WTC11 (cell line): ENCODE measurements at regions not wholly inside any gene's neighbourhood (a gene's known extent, or its start where the extent isn't known, plus 50 kb on each side); places are given as distances from the start of the nearest gene placed in this dataset.

Source experiments
- ATAC-seq: fragments of 200-7000 bp; cut with Tn5 transposase; 2 replicates; pipeline ENCODE4 v1.10.0; 2021; ENCODE audit warnings: mild to moderate bottlenecking, moderate library complexity
- CTCF ChIA-PET: fragments of 300-600 bp; sonication (Branson Sonifier 250); formaldehyde crosslinking; loops from one replicate; lab custom pipeline; 2021; ENCODE audit warnings: antibody characterized with exemption; lab: Charles Lee
- POLR2A ChIA-PET: fragments of 350-600 bp; sonication (Branson Sonifier 250); formaldehyde crosslinking; loops from one replicate; lab custom pipeline; 2021; ENCODE audit warnings: antibody characterized with exemption; lab: Charles Lee
- DNase-seq: peaks from one replicate; pipeline ENCODE4 v3.0.0; 2021; ENCODE audit warnings: low spot score
- H3K27ac Mint-ChIP-seq: 2 replicates; pipeline ENCODE4 v1.8.0; 2021; ENCODE audit warnings: mixed read lengths
- H3K27me3 Mint-ChIP-seq: 2 replicates; pipeline ENCODE4 v1.8.0; 2021; ENCODE audit warnings: low read depth, mild to moderate bottlenecking, moderate library complexity, mixed read lengths
- H3K36me3 Mint-ChIP-seq: 2 replicates; pipeline ENCODE4 v1.8.0; 2021; ENCODE audit warnings: mixed read lengths
- H3K4me1 Mint-ChIP-seq: 2 replicates; pipeline ENCODE4 v1.8.0; 2022; ENCODE audit warnings: mixed read lengths
- H3K4me3 Mint-ChIP-seq: 2 replicates; pipeline ENCODE4 v1.8.0; 2021; ENCODE audit warnings: mild to moderate bottlenecking, moderate library complexity, mixed read lengths
- H3K9me3 Mint-ChIP-seq: 2 replicates; pipeline ENCODE4 v1.8.0; 2021; ENCODE audit warnings: mixed read lengths
- ERG ChIP-seq: fragments of 250-450 bp; sonication (Bioruptor Pico); IDR thresholded peaks from 2 replicates; pipeline ENCODE4 v1.8.0; 2021; ENCODE audit warnings: mild to moderate bottlenecking
- ETV6 ChIP-seq: sonication (generic); formaldehyde crosslinking; IDR thresholded peaks from 2 replicates; pipeline ENCODE4 v1.8.1; 2022; ENCODE audit warnings: mild to moderate bottlenecking, missing genetic modification reagents
- FOXP1 ChIP-seq: sonication (generic); formaldehyde crosslinking; IDR thresholded peaks from 2 replicates; pipeline ENCODE4 v1.8.0; 2022; ENCODE audit warnings: missing genetic modification reagents, mild to moderate bottlenecking, moderate library complexity, borderline replicate concordance
- GRHL2 ChIP-seq: fragments of 250-450 bp; sonication (Bioruptor Pico); IDR thresholded peaks from 2 replicates; pipeline ENCODE4 v1.8.0; 2022; ENCODE audit warnings: mild to moderate bottlenecking, moderate library complexity; ENCODE audit not compliant: insufficient replicate concordance, severe bottlenecking
- NFATC4 ChIP-seq: fragments of 250-450 bp; sonication (Bioruptor Pico); IDR thresholded peaks from 2 replicates; pipeline ENCODE4 v1.9.0; 2021; ENCODE audit warnings: mild to moderate bottlenecking
- NFYB ChIP-seq: sonication (generic); formaldehyde crosslinking; conservative IDR thresholded peaks from 2 replicates; pipeline ENCODE4 v1.8.0; 2022; ENCODE audit warnings: low read depth, missing genetic modification reagents
- NR3C1 ChIP-seq: sonication (generic); formaldehyde crosslinking; conservative IDR thresholded peaks from 2 replicates; pipeline ENCODE4 v1.8.1; 2023; ENCODE audit warnings: low read depth, mild to moderate bottlenecking, missing genetic modification reagents
- ZNF121 ChIP-seq: sonication (generic); formaldehyde crosslinking; IDR thresholded peaks from 2 replicates; pipeline ENCODE4 v1.8.0; 2023; ENCODE audit warnings: missing genetic modification reagents
- ZNF138 ChIP-seq: sonication (generic); formaldehyde crosslinking; conservative IDR thresholded peaks from 2 replicates; pipeline ENCODE4 v1.8.1; 2022; ENCODE audit warnings: mild to moderate bottlenecking, moderate library complexity, missing genetic modification reagents
- ZNF219 ChIP-seq: sonication (generic); formaldehyde crosslinking; IDR thresholded peaks from 2 replicates; pipeline ENCODE4 v1.8.0; 2023; ENCODE audit warnings: missing genetic modification reagents, mild to moderate bottlenecking, borderline replicate concordance
- ZNF416 ChIP-seq: fragments of 250-450 bp; sonication (Bioruptor Pico); IDR thresholded peaks from 2 replicates; pipeline ENCODE4 v1.9.0; 2021; ENCODE audit warnings: mild to moderate bottlenecking, inconsistent platforms
- ZNF532 ChIP-seq: fragments of 250-450 bp; sonication (Bioruptor Pico); IDR thresholded peaks from 2 replicates; pipeline ENCODE4 v1.9.0; 2021; ENCODE audit warnings: mild to moderate bottlenecking, borderline replicate concordance
- TF ChIP-seq, protein P1 (sequence below): fragments of 250-450 bp; sonication (Bioruptor Pico); IDR thresholded peaks from 2 replicates; pipeline ENCODE4 v1.9.0; 2021; ENCODE audit warnings: moderate library complexity, mild to moderate bottlenecking, inconsistent platforms, borderline replicate concordance
- TF ChIP-seq, protein P2 (sequence below): sonication (generic); formaldehyde crosslinking; IDR thresholded peaks from 2 replicates; pipeline ENCODE4 v1.8.1; 2023; ENCODE audit warnings: mild to moderate bottlenecking, missing genetic modification reagents
- TF ChIP-seq, protein P3 (sequence below): sonication (generic); formaldehyde crosslinking; IDR thresholded peaks from 2 replicates; pipeline ENCODE4 v1.8.0; 2022; ENCODE audit warnings: mild to moderate bottlenecking, missing genetic modification reagents
- TF ChIP-seq, protein P4 (sequence below): fragments of 250-450 bp; sonication (Bioruptor Pico); IDR thresholded peaks from 2 replicates; pipeline ENCODE4 v1.9.0; 2021; ENCODE audit warnings: mild to moderate bottlenecking
- TF ChIP-seq, protein P5 (sequence below): sonication (generic); formaldehyde crosslinking; IDR thresholded peaks from 2 replicates; pipeline ENCODE4 v1.8.0; 2023; ENCODE audit warnings: mild to moderate bottlenecking, missing genetic modification reagents

DNA sequence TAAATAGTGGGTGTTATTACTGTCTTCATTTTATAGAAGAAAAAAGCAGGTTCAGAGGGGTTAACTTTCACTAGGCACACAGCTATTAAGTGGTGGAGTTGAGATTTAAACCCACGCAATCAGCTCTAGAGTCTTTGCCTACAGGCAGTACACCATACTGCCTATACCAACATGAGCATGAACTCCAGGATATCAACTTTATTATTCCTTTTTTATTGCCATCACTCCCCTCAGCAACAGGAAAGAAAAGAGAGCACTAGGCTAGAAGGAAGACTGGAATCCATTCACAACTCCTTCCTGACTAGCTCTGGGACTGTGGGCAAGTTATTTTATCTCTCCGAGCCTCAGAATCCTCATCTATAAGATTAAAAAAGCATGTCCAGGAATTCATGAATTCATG, 58.7 kb upstream of the FSHB start:
- peaks cover 19% of the 10 kb centered on the region for H3K9me3 Mint-ChIP-seq
- ChIA-PET CTCF (interaction anchor here (1.0 to 1.4 kb wide), 2 partner anchors 25 to 44 kb away, joined by 3 read pairs; no protein-coding TSS in a partner anchor), POLR2A (no interaction called here)
- no peak for ATAC-seq
- peaks cover 16% of the 10 kb centered on the region for H3K27me3 Mint-ChIP-seq
- H3K4me3 Mint-ChIP-seq, result no peak overlapping the region
- H3K36me3 Mint-ChIP-seq, result peaks cover 5% of the 10 kb centered on the region
- no peak for DNase-seq
- TF ChIP-seq, protein P1, sequence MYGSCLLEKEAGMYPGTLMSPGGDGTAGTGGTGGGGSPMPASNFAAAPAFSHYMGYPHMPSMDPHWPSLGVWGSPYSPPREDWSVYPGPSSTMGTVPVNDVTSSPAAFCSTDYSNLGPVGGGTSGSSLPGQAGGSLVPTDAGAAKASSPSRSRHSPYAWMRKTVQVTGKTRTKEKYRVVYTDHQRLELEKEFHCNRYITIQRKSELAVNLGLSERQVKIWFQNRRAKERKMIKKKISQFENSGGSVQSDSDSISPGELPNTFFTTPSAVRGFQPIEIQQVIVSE (CRISPR knock-in tag), result no peak
- TF ChIP-seq NFYB (CRISPR knock-in tag) (no peak), NR3C1 (CRISPR knock-in tag) (no peak), ZNF532 (no peak), ZNF416 (CRISPR knock-in tag) (no peak)
- TF ChIP-seq, protein P2, sequence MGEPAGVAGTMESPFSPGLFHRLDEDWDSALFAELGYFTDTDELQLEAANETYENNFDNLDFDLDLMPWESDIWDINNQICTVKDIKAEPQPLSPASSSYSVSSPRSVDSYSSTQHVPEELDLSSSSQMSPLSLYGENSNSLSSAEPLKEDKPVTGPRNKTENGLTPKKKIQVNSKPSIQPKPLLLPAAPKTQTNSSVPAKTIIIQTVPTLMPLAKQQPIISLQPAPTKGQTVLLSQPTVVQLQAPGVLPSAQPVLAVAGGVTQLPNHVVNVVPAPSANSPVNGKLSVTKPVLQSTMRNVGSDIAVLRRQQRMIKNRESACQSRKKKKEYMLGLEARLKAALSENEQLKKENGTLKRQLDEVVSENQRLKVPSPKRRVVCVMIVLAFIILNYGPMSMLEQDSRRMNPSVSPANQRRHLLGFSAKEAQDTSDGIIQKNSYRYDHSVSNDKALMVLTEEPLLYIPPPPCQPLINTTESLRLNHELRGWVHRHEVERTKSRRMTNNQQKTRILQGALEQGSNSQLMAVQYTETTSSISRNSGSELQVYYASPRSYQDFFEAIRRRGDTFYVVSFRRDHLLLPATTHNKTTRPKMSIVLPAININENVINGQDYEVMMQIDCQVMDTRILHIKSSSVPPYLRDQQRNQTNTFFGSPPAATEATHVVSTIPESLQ, result no peak
- TF ChIP-seq, all 79 proteins: peak for 0
- Mint-ChIP-seq H3K27ac (no peak overlapping the region), H3K4me1 (no peaks in the 10 kb centered on the region)

GRCh38 chr11:30172883-30173311, 57.9 kb upstream of the FSHB start:
- CTCF ChIA-PET, result interaction anchor here (1.0 to 1.4 kb wide), 3 partner anchors 24 to 45 kb away, joined by 3 read pairs; no protein-coding TSS in a partner anchor
- H3K27me3 Mint-ChIP-seq, result peaks cover 16% of the 10 kb centered on the region
- peaks cover 13% of the 10 kb centered on the region for H3K36me3 Mint-ChIP-seq
- no peak overlapping the region for H3K27ac Mint-ChIP-seq
- H3K9me3 Mint-ChIP-seq, result peaks cover 26% of the 10 kb centered on the region
- H3K4me1 Mint-ChIP-seq, result no peaks in the 10 kb centered on the region
- POLR2A ChIA-PET, result no interaction called here
- H3K4me3 Mint-ChIP-seq, result no peak overlapping the region
- no peak for DNase-seq
- TF ChIP-seq ZNF219 (CRISPR knock-in tag), result no peak
- no peak for TF ChIP-seq ETV6 (CRISPR knock-in tag)
- TF ChIP-seq GRHL2 (CRISPR knock-in tag), result no peak
- TF ChIP-seq FOXP1 (CRISPR knock-in tag), result no peak
- TF ChIP-seq, protein P3, sequence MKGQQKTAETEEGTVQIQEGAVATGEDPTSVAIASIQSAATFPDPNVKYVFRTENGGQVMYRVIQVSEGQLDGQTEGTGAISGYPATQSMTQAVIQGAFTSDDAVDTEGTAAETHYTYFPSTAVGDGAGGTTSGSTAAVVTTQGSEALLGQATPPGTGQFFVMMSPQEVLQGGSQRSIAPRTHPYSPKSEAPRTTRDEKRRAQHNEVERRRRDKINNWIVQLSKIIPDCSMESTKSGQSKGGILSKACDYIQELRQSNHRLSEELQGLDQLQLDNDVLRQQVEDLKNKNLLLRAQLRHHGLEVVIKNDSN (CRISPR knock-in tag), result no peak
- no peak for TF ChIP-seq NFATC4
- TF ChIP-seq ERG (CRISPR knock-in tag), result no peak
- no peak for TF ChIP-seq ZNF138
- TF ChIP-seq, protein P4, sequence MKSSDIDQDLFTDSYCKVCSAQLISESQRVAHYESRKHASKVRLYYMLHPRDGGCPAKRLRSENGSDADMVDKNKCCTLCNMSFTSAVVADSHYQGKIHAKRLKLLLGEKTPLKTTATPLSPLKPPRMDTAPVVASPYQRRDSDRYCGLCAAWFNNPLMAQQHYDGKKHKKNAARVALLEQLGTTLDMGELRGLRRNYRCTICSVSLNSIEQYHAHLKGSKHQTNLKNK, result no peak
- no peak for TF ChIP-seq ZNF121 (CRISPR knock-in tag)
- TF ChIP-seq, protein P5, sequence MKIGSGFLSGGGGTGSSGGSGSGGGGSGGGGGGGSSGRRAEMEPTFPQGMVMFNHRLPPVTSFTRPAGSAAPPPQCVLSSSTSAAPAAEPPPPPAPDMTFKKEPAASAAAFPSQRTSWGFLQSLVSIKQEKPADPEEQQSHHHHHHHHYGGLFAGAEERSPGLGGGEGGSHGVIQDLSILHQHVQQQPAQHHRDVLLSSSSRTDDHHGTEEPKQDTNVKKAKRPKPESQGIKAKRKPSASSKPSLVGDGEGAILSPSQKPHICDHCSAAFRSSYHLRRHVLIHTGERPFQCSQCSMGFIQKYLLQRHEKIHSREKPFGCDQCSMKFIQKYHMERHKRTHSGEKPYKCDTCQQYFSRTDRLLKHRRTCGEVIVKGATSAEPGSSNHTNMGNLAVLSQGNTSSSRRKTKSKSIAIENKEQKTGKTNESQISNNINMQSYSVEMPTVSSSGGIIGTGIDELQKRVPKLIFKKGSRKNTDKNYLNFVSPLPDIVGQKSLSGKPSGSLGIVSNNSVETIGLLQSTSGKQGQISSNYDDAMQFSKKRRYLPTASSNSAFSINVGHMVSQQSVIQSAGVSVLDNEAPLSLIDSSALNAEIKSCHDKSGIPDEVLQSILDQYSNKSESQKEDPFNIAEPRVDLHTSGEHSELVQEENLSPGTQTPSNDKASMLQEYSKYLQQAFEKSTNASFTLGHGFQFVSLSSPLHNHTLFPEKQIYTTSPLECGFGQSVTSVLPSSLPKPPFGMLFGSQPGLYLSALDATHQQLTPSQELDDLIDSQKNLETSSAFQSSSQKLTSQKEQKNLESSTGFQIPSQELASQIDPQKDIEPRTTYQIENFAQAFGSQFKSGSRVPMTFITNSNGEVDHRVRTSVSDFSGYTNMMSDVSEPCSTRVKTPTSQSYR (CRISPR knock-in tag), result no peak
- ATAC-seq, result no peak; the same call in 1 of the 2 replicates
